Activated CD4-positive, CD25-positive, alpha-beta regulatory T cell treated with anti-CD3 and anti-CD28 coated beads, Interleukin-2, amount 50 U/mL, for 72 hours (primary cell): ENCODE measurements at regions not wholly inside any gene's neighbourhood (a gene's known extent, or its start where the extent isn't known, plus 50 kb on each side); places are given as distances from the start of the nearest gene placed in this dataset.

ENCODE experiments used
- DNase-seq: peaks from one replicate; pipeline ENCODE4 v3.0.0; 2021

- no peak for DNase-seq
These were observed 102.7 kb upstream of the NPTX2 start for GRCh38 chr7:98514211-98515031.

GRCh38 chr7:98511175-98511574 is 105.9 kb upstream of the NPTX2 start:
- DNase-seq: no peak

GRCh38 chr7:98509836-98510235 is 107.2 kb upstream of the NPTX2 start:
- no peak for DNase-seq

GRCh38 chr7:98506471-98506870 is 105.6 kb upstream of the BAIAP2L1 start:
- no peak for DNase-seq

- DNase-seq: no peak
These were observed 99.9 kb upstream of the BAIAP2L1 start for GRCh38 chr7:98500764-98501163.

GRCh38 chr7:98496618-98497017 is 95.7 kb upstream of the BAIAP2L1 start:
- DNase-seq: no peak

- DNase-seq: no peak
These were observed 94.5 kb upstream of the BAIAP2L1 start for GRCh38 chr7:98495200-98495955.

- DNase-seq: no peak
These were observed 92.3 kb upstream of the BAIAP2L1 start for GRCh38 chr7:98493030-98493778.

- no peak for DNase-seq
These were observed 87.3 kb upstream of the BAIAP2L1 start for GRCh38 chr7:98488167-98488566.

- no peak for DNase-seq
These were observed 83.2 kb upstream of the BAIAP2L1 start for GRCh38 chr7:98483964-98484545.

GRCh38 chr7:98483276-98483963 is 82.5 kb upstream of the BAIAP2L1 start:
- DNase-seq: no peak

- DNase-seq: no peak
These were observed 78.4 kb upstream of the BAIAP2L1 start for GRCh38 chr7:98479318-98479717.

- no peak for DNase-seq
These were observed 74.5 kb upstream of the BAIAP2L1 start for GRCh38 chr7:98475352-98475751.

GRCh38 chr7:98474558-98474957 is 73.7 kb upstream of the BAIAP2L1 start:
- DNase-seq: no peak

GRCh38 chr7:98472521-98472954 is 71.6 kb upstream of the BAIAP2L1 start:
- DNase-seq: no peak

GRCh38 chr7:98470485-98471240 is 69.8 kb upstream of the BAIAP2L1 start:
- peak; percentile 44 for DNase-seq

- DNase-seq: no peak
These were observed 68.2 kb upstream of the BAIAP2L1 start for GRCh38 chr7:98469088-98469487.

- no peak for DNase-seq
These were observed 66.9 kb upstream of the BAIAP2L1 start for GRCh38 chr7:98467570-98468312.

- no peak for DNase-seq
These were observed 64.1 kb upstream of the BAIAP2L1 start for GRCh38 chr7:98465022-98465421.

- no peak for DNase-seq
These were observed 63.7 kb upstream of the BAIAP2L1 start for GRCh38 chr7:98464558-98464940.
